Mesenchymal stem cell (in vitro differentiated cells and primary cell): ENCODE measurements at regions not wholly inside any gene's neighbourhood (a gene's known extent, or its start where the extent isn't known, plus 50 kb on each side); places are given as distances from the start of the nearest gene placed in this dataset.

Experiments
- DNase-seq: peaks from one replicate; pipeline ENCODE4 v3.0.0-alpha.2; 2013
- H2AFZ ChIP-seq: one replicate; pipeline ENCODE4 v1.6.1; 2013; ENCODE audit warnings: low read depth, mild to moderate bottlenecking, control low read depth, inconsistent platforms, low read length, moderate library complexity
- H2AK5ac ChIP-seq: 2 replicates; pipeline ENCODE4 v1.6.1; 2013; ENCODE audit warnings: low read length, moderate library complexity, mild to moderate bottlenecking, inconsistent platforms; ENCODE audit not compliant: severe bottlenecking
- H2BK120ac ChIP-seq: one replicate; pipeline ENCODE4 v1.6.1; 2013; ENCODE audit warnings: low read depth, mild to moderate bottlenecking, inconsistent platforms, low read length, moderate library complexity
- H2BK12ac ChIP-seq, 2 experiments: one replicate each; pipeline ENCODE4 v1.6.1; 2013; ENCODE audit warnings: inconsistent platforms in 2 of 2, low read length in 2 of 2, mild to moderate bottlenecking in 2 of 2, moderate library complexity in 2 of 2, control low read depth in 1 of 2
- H2BK15ac ChIP-seq: one replicate; pipeline ENCODE4 v1.6.1; 2013; ENCODE audit warnings: mild to moderate bottlenecking, low read depth, inconsistent platforms; ENCODE audit not compliant: poor library complexity, severe bottlenecking
- H2BK5ac ChIP-seq: 2 replicates; pipeline ENCODE4 v1.6.1; 2013; ENCODE audit warnings: low read depth, mild to moderate bottlenecking, low read length, control low read depth, inconsistent platforms; ENCODE audit not compliant: poor library complexity, severe bottlenecking
- H3K14ac ChIP-seq, 2 experiments: one replicate each; pipeline ENCODE4 v1.6.1; 2013; ENCODE audit warnings: inconsistent platforms in 2 of 2, low read length in 2 of 2, control low read depth in 1 of 2, mild to moderate bottlenecking in 1 of 2, moderate library complexity in 1 of 2
- H3K18ac ChIP-seq, 2 experiments: one replicate each; pipeline ENCODE4 v1.6.1; 2013; ENCODE audit warnings: inconsistent platforms in 2 of 2, low read length in 2 of 2, control low read depth in 1 of 2, low read depth in 1 of 2, mild to moderate bottlenecking in 1 of 2
- H3K23ac ChIP-seq, 2 experiments: one replicate each; pipeline ENCODE4 v1.6.1; 2013; ENCODE audit warnings: inconsistent platforms in 2 of 2, low read length in 2 of 2, mild to moderate bottlenecking in 2 of 2, moderate library complexity in 2 of 2, control low read depth in 1 of 2
- H3K27ac ChIP-seq: 2 replicates; pipeline ENCODE4 v1.5.1; 2013; ENCODE audit warnings: mild to moderate bottlenecking, moderate library complexity, low read length, control low read depth, inconsistent platforms; ENCODE audit not compliant: poor library complexity, severe bottlenecking
- H3K27me3 ChIP-seq, 2 experiments: 2 replicates each; pipeline versions ENCODE4 v1.6.1 to v1.7.0; 2013; ENCODE audit warnings: low read length in 2 of 2, mild to moderate bottlenecking in 2 of 2, moderate library complexity in 2 of 2, control low read depth in 1 of 2, inconsistent platforms in 1 of 2; ENCODE audit not compliant: control insufficient read depth in 1 of 2, insufficient read depth in 1 of 2
- H3K36me3 ChIP-seq, 2 experiments: 2 replicates each; pipeline versions ENCODE4 v1.6.1 to v1.7.0; 2013; ENCODE audit warnings: low read length in 2 of 2, control low read depth in 1 of 2, inconsistent platforms in 1 of 2, low read depth in 1 of 2, mild to moderate bottlenecking in 1 of 2; ENCODE audit not compliant: insufficient read depth in 2 of 2, control insufficient read depth in 1 of 2
- H3K4ac ChIP-seq, 2 experiments: one replicate each; pipeline ENCODE4 v1.6.1; 2013; ENCODE audit warnings: inconsistent platforms in 2 of 2, low read length in 2 of 2, mild to moderate bottlenecking in 2 of 2, moderate library complexity in 2 of 2, control low read depth in 1 of 2, low read depth in 1 of 2
- H3K4me1 ChIP-seq: 2 replicates; pipeline ENCODE4 v1.6.1; 2013; ENCODE audit warnings: low read depth, low read length, control low read depth; ENCODE audit not compliant: control insufficient read depth, insufficient read depth
- H3K4me2 ChIP-seq: 2 replicates; pipeline ENCODE4 v1.6.1; 2013; ENCODE audit warnings: low read length, mild to moderate bottlenecking, inconsistent platforms; ENCODE audit not compliant: poor library complexity, severe bottlenecking
- H3K4me3 ChIP-seq, 2 experiments: 2 replicates each; pipeline versions ENCODE4 v1.5.1 to v1.7.0; 2013; ENCODE audit warnings: low read length in 2 of 2, mild to moderate bottlenecking in 2 of 2, control low read depth in 1 of 2, low read depth in 1 of 2; ENCODE audit not compliant: insufficient read depth in 1 of 2
- H3K79me1 ChIP-seq: replicated peaks from 2 replicates; pipeline ENCODE4 v1.6.1; 2013; ENCODE audit warnings: mild to moderate bottlenecking, control low read depth, low read length, inconsistent platforms; ENCODE audit not compliant: poor library complexity, severe bottlenecking
- H3K9ac ChIP-seq: 2 replicates; pipeline ENCODE4 v1.7.0; 2013; ENCODE audit warnings: mild to moderate bottlenecking, low read length, moderate library complexity
- H3K9me3 ChIP-seq: 2 replicates; pipeline ENCODE4 v1.7.0; 2013; ENCODE audit warnings: mild to moderate bottlenecking, low read length; ENCODE audit not compliant: control insufficient read depth
- H4K8ac ChIP-seq: one replicate; pipeline ENCODE4 v1.6.1; 2013; ENCODE audit warnings: inconsistent platforms, mild to moderate bottlenecking, low read length, moderate library complexity
- H4K91ac ChIP-seq: one replicate; pipeline ENCODE4 v1.6.1; 2013; ENCODE audit warnings: mild to moderate bottlenecking, low read length, inconsistent platforms
- WGBS: methylation state at CpG from one replicate; pipeline ENCODE4 v1.1.7; 2013; ENCODE audit warnings: mixed read lengths; 5-methylcytosine and 5-hydroxymethylcytosine counted together

DNA sequence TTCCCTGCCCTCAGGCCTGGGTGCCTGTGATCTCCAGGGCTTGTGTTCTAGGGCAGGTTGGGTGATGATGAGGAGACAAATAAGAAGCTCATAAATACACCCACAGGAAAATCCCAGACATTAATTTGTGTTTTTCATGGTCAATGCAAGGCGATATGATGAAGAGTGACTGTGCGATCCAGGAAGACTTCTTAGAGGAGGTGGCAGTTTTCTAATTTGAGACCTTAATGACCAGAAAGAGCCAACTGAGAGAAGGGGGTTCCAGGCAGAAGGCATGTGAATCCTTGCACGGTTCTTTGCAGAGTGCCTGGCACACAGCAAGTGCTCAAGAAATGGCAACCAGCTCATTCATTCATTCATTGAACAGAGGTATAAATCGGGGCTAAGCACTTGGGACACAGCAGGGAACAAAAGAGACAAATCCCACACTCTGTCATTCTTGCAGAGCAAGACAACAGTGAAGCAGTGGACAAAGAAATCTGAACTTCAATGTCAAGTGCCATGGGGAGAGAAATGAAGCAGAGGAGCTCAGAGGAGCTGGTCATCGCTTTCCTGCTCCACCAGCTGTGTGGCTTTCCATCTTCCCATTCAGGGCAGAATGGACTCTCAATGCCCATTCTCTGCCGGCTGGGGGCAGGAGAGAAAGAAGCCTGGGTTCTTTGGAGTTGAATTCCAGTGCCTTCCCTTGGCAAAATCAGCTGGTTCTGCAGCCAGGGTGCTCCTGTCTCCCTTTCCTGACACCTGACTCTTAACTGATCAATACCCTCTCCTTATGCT, 128.3 kb downstream of the AACS start:
- WGBS = 66% methylated on average over 6 of the region's 6 CpGs
- Histone ChIP-seq H3K36me3 (no peaks in the 10 kb centered on the region), H2AK5ac (no peak overlapping the region), H3K79me1 (no peaks in the 10 kb centered on the region), H3K4me1 (peaks cover under 1% of the 10 kb centered on the region), H3K23ac (no peak overlapping the region), H2BK12ac (no peak overlapping the region), H3K9ac (no peak overlapping the region), H3K18ac (no peak overlapping the region), H2BK120ac (no peak overlapping the region), H2BK15ac (no peak overlapping the region), H3K4ac (no peak overlapping the region), H2BK5ac (no peak overlapping the region), H2AFZ (no peak overlapping the region), H3K4me3 (no peak overlapping the region), H3K4me2 (no peak overlapping the region), H3K27me3 (peaks cover 48 to 51% of the 10 kb centered on the region in 2 experiments), H3K27ac (no peak overlapping the region), H4K91ac (no peak overlapping the region), H3K14ac (no peak overlapping the region), H4K8ac (no peak overlapping the region), H3K9me3 (no peaks in the 10 kb centered on the region)
- no peak for DNase-seq

GRCh38 chr12:125194163-125194773, 129.0 kb downstream of the AACS start:
- Histone ChIP-seq H2BK120ac (no peak overlapping the region), H3K4me3 (peak overlapping the region in 1 of 2 experiments; percentile 41), H3K9ac (no peak overlapping the region), H2BK5ac (no peak overlapping the region), H3K4ac (no peak overlapping the region), H4K91ac (no peak overlapping the region), H2AFZ (no peak overlapping the region), H3K23ac (no peak overlapping the region), H2AK5ac (no peak overlapping the region), H3K18ac (no peak overlapping the region), H3K9me3 (no peaks in the 10 kb centered on the region), H3K4me1 (no peaks in the 10 kb centered on the region), H2BK12ac (no peak overlapping the region), H3K27me3 (peaks cover 41 to 46% of the 10 kb centered on the region in 2 experiments), H2BK15ac (no peak overlapping the region), H4K8ac (no peak overlapping the region), H3K36me3 (no peaks in the 10 kb centered on the region), H3K27ac (no peak overlapping the region), H3K79me1 (no peaks in the 10 kb centered on the region), H3K4me2 (no peak overlapping the region), H3K14ac (no peak overlapping the region)
- no peak for DNase-seq
- 11% methylated on average over 19 of the region's 19 CpGs for WGBS

DNA sequence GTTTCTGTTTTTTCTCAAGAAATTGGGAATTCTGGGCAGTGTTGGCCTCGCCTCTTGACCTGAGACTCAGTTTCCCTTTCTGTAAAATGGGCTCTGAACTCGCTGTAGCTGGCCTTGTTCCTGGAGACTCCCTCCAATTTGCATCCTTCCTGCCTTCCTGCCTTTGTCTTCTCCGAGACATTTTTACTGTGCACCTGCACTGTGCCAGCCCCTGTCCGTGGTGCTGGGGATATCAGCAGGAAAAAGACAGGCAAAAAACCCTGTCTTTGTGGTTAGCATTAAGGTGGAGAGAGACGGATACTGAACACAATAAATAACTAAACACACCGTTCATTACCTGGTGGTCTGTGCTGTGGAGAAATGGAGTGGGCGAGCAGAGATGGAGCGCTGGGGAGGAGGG, 129.8 kb downstream of the AACS start:
- H3K27me3 ChIP-seq = peaks cover 38 to 46% of the 10 kb centered on the region in 2 experiments
- H3K9me3 ChIP-seq = no peaks in the 10 kb centered on the region
- no peak for DNase-seq
- H2BK5ac ChIP-seq = no peak overlapping the region
- H3K23ac ChIP-seq = no peak overlapping the region
- H3K27ac ChIP-seq = no peak overlapping the region
- no peak overlapping the region for H4K91ac ChIP-seq
- no peak overlapping the region for H3K18ac ChIP-seq
- no peak overlapping the region for H3K4me2 ChIP-seq
- 77% methylated on average over 5 of the region's 8 CpGs for WGBS
- H2BK120ac ChIP-seq = no peak overlapping the region
- H2AK5ac ChIP-seq = no peak overlapping the region
- no peak overlapping the region for H3K4ac ChIP-seq
- H4K8ac ChIP-seq = no peak overlapping the region
- no peak overlapping the region for H2BK12ac ChIP-seq
- H2BK15ac ChIP-seq = no peak overlapping the region
- H3K4me3 ChIP-seq = no peak overlapping the region
- H2AFZ ChIP-seq = no peak overlapping the region
- H3K9ac ChIP-seq = no peak overlapping the region
- H3K4me1 ChIP-seq = no peaks in the 10 kb centered on the region
- H3K36me3 ChIP-seq = no peaks in the 10 kb centered on the region
- H3K14ac ChIP-seq = no peak overlapping the region
- no peaks in the 10 kb centered on the region for H3K79me1 ChIP-seq

DNA sequence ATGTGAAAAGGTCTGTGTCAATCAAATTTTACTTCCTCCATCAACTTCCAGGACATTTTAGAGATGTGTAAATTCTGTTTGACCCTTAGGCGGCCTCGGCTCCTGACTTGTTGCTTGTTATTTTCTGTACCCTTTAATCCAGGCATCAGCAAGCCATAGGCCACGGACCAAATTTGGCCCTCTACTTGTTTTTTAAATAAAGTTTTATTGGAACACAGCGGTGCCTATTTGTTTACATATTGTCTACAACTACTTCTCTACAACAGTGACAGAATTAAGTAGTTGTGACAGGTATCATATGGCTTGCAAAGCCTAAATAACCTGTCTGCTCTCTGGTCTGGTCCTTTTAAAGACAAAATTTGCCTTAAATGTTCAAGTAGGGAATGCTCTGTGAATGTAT, 132.1 kb downstream of the AACS start:
- Histone ChIP-seq H4K91ac (no peak overlapping the region), H3K4me3 (no peak overlapping the region), H2BK5ac (no peak overlapping the region), H4K8ac (no peak overlapping the region), H3K4ac (no peak overlapping the region), H3K27ac (no peak overlapping the region), H3K14ac (no peak overlapping the region), H3K36me3 (no peaks in the 10 kb centered on the region), H3K27me3 (peaks cover 23 to 34% of the 10 kb centered on the region in 2 experiments), H2AK5ac (no peak overlapping the region), H3K9ac (no peak overlapping the region), H3K4me1 (no peaks in the 10 kb centered on the region), H3K79me1 (no peaks in the 10 kb centered on the region), H3K18ac (no peak overlapping the region), H2BK15ac (no peak overlapping the region), H2AFZ (no peak overlapping the region), H3K9me3 (peaks cover 14% of the 10 kb centered on the region), H3K4me2 (no peak overlapping the region), H2BK120ac (no peak overlapping the region), H3K23ac (no peak overlapping the region), H2BK12ac (no peak overlapping the region)
- whole genome bisulfite sequencing = 97% methylated on average over 2 of the region's 4 CpGs
- DNase-seq = no peak
